ENCODE measurements at regions not wholly inside any gene's neighbourhood (a gene's known extent, or its start where the extent isn't known, plus 50 kb on each side); places are given as distances from the start of the nearest gene placed in this dataset.
"Not testable (repeated sequence)": the region's sequence is repeated elsewhere in the genome, so short reads cannot be mapped to it uniquely, and the experiment has no call there.

DNA sequence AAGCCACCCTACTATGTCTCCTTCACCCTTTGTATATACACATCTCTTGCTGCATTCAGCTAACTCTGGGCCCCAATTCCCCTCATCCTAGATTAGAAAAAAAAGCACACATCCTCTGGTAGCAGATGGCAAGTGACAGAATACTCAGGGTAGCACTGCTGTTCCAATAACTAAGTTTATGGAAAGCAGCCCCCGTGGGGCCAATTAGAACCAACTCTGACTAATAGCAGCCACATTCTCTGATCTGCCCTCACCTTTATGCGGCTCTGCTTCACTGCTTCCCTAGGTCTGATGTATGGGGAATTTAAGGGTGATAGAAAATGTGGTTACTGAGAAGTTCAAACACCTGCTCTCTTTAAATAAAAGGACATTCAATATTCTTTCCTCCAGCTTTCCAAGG is 74.9 kb upstream of the SETMAR start:
- DNase-seq, result no peak

DNA sequence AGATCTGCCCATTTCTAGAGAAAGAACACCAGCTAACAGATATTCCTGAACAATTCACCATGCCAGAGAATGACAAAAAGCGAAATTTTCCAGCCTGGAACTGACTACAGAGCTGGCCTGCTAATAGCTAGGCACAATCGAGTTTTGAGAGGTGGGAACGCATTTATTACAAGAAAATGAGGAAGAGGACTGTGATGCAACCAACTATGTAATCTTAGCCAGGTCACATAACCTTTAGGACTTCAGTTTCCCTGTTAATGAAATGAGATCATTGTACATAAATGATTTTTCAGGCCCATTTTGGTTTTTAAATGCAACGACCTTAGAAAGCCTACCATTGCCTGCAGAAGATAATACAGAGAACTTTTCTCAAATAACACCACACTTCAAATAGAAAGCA is 72.1 kb upstream of the SETMAR start:
- no peak for DNase-seq

DNA sequence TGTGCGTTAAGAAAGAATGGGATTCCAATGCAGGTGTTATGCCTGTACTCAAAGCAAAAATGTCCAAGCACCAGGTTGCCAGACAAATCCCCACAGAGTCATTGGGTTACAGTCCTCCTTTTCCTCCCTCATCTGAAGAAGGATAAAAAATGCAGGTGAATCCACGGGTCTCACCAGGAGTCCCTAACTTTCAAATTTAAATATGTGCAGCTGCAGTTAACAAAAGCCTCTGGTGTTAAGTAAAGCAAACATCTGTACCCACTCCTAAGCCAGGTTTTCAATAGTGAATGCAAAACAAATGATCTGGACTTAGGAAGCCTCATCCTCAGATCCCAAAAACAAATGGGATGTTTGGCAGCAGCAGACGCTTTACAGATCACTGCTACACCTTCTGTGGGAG is 70.4 kb upstream of the SETMAR start:
- no peak for DNase-seq

DNA sequence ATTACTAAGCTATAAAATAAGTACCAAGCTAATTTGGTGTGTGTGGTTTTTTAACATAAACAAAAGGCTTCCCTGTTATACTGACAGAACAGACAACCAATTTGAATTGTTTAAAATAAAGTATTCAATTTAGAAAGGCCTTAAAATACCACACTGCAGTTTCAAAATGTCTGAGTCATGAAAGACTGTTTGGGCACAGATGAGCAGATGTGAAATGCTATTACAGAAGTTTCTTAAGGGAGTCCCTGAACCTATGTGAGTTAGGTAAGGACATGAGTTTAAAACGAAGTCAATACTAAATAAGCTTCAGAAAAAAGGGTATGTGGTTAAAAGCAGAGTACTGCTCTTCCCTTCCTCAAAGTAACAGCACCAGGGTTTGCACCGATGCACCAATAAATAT is 69.7 kb upstream of the SETMAR start:
- no peak for DNase-seq

DNA sequence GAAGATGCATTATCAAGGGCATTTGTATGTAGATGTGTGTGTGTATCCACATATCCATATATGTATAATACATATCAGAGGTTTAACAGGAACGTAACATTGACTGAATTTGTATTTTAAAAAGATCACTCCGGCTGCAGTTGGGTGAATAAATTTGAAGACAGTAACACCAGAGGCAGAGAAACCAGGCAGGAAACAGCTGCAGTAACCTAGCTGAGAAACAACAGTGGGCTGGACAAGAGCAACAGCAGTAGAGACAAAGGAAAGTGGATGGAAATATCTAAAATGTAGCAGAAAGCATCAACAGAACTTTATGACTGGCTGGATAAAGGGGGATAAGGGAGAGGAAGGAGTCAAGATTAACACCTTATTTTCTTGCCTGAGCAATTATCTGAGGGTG is 68.3 kb upstream of the SETMAR start:
- no peak for DNase-seq

DNA sequence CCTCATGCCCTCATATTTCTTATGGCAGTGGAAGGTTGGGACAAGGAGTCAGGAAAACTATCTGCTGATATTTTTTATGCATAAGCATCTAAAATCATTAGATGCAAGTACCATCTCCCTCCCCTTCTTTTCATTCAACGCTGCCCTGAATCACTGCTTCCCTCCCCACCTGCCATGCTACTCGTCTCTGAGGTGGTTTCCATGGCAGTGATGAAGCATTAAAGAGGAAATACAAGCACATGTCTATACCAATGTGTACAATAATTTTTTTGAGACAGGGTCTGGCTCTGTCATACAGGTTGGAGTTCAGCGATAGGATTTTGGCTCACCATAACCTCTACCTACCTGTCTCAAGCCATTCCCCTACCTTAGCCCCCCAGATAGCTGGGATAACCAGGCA is 67.5 kb upstream of the SETMAR start:
- no peak for DNase-seq

DNA sequence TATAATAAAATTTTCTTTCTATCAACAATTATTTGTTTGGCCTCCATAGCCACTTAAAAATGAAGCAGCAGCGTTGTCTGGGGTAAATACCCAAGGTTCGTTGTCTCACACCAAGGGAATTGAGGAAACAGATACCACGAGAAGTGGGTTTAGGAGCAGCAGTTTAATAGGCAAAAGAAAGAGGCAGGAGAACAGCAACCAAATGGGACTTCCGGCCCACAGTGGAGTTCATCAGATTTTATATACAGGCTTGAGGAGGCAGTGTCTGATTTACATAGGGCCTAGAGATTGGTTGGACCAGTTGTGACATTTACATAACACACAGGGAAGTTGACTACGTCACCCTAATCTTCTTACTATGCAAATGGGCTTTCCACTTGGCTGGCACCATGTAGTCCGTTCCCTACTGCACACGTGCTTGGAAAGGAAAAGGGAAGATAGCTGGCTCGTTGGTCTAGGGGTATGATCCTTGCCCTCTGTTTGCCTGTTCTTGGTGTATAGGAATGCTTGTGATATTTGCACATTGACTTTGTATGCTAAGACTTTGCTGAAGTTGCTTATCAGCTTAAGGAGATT is 61.5 kb upstream of the SETMAR start:
- no peak for DNase-seq

DNA sequence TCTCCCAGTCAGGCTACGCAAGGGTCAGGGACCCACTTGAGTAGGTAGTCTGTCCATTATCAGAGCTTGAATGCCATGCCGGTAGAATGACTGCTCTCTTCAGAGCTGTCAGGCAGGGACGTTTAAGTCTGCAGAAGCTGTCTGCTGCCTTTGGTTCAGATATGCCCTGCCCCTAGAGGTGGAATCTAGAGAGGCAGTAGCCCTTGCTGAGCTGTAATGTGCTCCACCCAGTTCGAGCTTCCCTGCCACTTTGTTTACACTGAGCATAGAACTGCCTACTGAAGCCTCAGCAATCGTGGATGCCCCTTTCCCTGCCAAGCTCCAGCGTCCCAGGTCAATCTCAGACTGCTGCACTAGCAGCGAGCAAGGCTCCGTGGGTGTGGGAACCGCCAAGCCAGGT is 57.5 kb upstream of the SETMAR start:
- DNase-seq, result no peak

DNA sequence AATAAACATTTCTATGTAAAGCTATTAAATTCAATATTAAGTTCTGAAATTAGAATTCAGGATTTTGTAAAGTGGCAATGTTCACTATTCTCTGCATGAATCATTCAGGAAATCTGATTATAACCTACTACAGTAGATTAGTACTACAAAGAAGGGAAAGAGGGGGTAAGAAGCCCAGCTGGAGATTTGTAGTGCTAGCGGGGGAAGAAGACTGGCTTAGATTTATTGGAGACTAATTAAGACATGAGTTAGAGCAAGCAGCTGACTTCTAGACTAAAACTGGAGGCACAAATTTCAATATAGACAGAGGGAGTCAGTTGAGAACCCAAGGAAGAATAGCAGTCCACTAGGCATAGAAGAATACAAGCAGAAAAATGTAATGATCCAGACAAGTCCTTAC is 55.8 kb upstream of the SETMAR start:
- no peak for DNase-seq

DNA sequence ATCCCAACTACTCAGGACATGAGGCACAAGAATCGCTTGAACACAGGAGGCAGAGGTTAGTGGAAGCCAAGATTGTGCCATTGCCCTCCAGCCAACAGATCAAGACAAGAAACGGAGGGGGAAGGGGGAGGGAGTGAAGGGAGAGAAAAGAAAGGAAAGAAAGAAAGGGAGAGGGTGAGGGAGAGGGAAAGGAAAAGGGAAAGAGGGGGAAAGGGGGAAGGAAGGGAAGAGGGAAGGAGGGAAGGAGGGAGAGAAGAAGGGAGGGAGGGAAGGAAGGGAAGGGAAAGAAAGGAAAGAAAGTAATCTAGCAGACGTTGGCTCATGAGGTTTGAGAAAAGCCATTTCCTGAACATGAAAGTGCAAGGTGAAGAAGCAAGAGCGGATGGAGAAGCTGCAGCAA is 53.1 kb upstream of the SETMAR start:
- DNase-seq, result no peak

DNA sequence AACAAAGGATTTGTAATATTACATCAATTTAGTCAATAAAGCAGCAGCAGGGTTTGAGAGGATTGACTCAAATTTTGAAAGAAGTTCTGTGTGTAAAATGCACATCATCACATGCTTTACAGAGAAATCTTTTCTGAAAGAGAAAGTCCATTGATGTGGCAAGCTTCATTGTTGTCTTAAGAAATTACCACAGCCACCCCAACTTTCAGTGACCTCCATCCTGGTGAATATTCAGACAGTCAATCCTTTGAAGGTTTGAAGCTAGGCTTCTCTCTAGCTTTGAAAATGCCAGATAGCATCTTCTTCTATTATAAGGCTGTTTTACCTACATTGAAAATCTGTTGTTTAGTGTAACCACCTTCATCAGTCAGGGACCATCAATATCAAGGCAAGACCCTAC is 51.8 kb upstream of the SETMAR start:
- no peak for DNase-seq

DNA sequence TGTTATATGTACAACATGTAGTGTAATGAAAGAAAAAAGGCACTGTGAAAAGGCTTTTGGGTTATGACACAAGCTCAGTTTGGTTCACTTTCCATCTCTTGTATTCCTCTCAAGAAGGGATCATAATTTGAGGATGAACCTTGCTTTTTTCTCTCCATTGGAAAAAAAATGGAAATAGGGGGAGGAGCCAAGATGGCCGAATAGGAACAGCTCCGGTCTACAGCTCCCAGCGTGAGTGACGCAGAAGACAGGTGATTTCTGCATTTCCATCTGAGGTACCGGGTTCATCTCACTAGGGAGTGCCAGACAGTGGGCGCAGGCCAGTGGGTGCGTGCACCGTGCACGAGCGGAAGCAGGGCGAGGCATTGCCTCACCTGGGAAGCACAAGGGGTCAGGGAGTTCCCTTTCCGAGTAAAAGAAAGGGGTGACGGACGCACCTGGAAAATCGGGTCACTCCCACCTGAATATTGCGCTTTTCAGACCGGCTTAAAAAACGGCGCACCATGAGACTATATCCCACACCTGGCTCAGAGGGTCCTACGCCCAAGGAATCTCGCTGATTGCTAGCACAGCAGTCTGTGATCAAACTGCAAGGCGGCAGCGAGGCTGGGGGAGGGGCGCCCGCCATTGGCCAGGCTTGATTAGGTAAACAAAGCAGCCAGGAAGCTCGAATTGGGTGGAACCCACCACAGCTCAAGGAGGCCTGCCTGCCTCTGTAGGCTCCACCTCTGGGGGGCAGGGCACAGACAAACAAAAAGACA is 49.9 kb upstream of the SETMAR start:
- DNase-seq, result not testable (repeated sequence)

Measured in midbrain (tissue), 1 donor.